Pons (tissue), 1 donor: ENCODE measurements at regions not wholly inside any gene's neighbourhood (a gene's known extent, or its start where the extent isn't known, plus 50 kb on each side); places are given as distances from the start of the nearest gene placed in this dataset.
A peak's percentile ranks its signal among the peaks of the same experiment; 100 is the strongest.

Source experiments
- DNase-seq: peaks from one replicate; pipeline ENCODE4 v3.0.0-alpha.2; 2016; ENCODE audit warnings: low spot score

DNA sequence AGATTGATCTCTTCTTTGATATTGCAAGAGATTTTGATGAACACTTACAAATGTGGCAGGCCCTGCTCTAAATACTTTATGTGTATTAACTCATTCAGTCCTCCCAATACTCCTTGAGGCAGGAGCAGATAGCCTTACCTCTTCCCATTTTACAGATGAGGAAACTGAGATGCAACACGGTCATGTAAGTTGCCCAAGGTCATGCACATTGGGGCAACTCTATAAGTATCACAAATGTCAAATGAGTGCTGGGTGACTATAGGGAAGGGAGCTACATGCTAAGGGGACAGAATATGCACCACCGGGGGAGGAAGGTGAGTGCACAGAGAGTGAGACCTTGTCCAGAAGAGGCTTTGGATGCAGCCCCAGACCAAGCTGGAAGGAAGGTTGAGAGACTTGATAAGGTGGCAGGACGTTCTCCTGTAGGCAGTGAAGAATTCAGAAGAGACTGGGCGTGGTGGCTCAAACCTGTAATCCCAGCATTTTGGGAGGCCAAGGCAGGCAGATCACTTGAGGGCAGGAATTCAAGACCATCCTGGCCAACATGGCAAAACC, 132.3 kb upstream of the PWP1 start:
- no peak for DNase-seq

DNA sequence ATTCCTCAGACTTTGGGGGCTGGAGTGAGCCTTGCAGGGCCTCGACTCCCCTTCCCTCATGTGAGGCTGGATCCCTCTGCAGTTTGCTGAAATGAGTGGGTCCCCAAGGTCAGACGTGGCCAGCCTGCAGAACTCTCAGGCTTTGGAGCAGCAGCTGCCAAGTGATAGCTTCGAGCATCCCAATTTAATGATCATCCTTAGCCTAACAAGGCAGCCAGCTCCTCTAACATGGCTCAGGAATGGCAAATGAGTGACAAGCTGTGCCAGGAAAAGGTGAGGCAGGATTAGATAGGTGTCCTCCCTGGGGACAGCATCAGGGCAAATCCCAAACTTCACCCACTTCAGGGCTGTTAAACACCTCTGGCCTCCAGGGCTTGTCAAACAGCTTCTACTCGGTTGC, 130.7 kb upstream of the PWP1 start:
- no peak for DNase-seq

DNA sequence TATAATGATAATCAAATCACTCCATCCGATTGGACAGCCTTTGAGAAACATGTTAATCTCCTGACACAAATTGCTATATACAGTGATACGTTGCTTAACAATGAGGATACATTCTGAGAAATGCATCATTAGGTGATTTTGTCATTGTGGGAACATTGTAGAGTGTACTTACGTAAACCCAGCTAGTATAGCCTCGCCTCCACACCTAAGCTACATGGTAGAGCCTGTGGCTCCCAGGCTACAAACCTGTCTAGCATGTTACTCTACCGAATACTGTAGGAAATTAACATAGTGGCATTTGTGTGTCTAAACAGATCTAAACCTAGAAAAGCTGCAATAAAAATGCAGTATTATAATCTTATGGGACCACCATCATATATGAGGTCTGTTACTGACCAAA, 128.6 kb upstream of the PWP1 start:
- no peak for DNase-seq

DNA sequence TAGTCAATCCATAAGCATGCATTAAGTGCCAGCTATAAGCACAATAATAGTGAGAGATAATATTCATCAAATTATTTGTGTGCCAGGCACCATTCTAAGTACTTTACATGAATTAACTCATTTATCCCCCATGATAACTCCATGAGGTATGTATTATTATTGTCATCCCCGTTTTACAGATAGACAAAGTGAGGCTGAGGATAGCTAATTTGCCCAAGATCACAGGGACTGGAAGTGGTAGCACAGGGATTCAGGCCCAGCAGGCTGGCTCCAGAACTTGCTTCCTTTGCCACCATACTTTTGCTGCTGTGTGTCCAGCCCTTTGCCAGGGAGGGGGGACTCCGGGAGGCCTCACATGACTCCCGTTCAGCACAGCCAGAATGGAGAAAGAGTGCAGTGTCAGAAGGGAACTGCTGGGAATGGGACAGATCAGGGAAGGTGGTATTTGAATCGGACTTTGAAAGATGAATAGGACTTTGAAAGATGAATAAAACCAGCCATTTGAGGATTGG, 128.0 kb upstream of the PWP1 start:
- no peak for DNase-seq

DNA sequence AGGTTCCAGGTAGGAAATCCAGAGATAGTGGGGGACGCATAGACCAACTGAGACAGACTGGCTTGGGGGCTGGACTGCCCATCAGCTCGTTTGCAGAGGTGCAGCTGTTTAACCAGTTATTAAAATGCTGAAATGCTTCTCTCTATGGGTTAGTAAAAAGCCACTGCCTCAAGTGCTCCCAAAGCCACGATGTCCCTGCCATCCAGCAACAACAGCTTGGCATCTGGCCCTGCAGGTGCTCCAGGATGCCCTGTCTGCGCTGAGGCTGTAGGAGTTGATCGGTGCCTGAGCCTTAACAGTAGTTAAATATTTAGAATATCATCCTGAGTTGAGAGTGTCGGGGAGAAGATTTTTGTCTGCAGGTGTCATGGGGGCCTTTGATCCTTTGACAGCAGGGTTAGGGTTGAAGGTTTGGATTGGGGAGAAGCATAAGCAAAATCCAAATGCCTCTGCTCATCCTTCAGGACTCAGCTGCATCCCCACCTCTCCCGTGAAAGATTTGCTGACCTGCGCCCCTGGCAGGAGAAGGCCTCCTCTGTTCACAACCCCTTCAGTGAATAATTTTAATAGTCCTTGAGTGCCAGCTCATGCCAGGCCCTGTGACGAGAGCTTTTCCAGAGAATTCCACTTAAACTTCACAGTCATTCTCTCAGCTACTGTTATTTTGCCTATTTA, 127.3 kb upstream of the PWP1 start:
- no peak for DNase-seq

DNA sequence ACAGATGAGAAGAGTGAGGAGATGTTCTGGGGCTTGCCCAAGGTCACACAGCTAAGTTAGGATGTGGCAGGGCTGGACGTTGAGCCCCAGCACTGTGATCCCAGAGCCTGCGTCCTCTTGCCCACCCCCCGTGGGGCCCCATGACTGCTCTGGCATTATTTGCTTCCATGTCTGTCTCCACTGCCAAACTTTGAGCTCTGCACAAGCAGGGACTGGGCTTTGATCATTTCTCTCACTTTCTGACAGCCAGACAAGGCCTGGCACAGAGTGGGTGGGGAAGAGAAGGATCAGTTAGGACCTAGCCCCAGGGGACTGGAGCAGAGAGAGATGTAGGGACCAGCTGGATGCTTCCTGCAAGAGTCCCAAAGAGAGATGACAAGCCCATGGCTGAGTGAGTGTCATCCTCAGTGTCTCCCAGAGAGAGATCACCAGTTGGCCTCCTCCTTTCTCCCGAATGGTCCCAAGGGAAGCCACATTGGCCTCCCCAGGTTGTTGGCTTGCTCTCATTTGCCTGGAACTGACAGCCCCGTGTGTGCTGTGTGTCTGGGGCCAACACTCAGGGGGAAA, 126.7 kb upstream of the PWP1 start:
- no peak for DNase-seq

DNA sequence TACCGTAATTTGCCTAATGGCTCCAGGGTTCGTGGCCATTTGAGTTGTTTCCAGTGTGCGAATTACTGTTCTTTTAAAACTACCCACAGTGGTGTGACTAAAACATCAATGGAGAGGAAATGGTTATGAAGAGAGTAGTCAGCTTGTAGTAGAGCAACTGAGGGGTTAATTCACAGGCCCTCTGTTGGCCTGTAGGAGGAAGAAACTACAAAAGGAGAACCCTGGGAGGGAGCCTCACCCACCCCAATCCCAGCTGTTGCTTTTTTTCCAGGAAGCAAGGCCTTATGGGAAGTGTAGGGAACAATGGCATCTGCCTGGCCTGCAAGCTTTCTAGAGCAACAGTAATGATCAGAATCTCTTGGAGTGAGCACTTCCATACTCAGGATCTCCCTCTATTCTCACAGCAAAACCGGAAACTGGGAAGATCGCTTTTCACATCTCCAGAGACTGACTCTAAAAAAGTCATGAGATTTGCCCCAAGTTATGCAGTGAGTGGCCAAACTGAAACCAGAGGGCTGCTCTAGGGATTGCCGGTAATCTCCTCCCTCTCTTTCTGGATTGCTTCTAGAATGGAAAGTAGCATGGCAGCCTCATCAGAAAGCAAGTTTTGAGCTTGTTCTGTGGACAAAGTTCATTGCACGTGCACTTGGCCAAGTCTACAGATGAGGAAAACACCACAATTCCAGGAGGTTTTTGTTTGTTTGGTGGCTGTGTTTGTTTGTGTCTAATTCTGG, 125.3 kb upstream of the PWP1 start:
- DNase-seq: no peak

DNA sequence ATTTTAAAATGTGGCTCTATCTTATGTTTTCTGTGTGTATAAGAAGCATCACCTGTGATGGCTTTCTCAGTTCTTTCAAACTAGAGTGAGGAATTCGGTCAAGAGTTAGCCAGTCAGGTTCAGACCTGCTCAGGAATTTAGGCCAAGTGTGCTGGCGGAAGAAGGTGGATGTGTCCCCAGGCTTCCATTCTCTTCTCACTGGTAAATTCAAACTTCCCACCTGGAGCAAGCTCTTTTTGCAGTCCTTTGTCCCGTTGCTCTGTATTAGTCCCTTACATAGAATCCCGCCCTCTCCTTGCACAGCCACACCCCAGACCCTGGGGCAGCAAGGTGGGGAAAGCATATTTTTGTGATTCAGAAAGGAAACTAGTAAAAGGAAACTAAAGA, 124.7 kb upstream of the PWP1 start:
- DNase-seq: no peak

DNA sequence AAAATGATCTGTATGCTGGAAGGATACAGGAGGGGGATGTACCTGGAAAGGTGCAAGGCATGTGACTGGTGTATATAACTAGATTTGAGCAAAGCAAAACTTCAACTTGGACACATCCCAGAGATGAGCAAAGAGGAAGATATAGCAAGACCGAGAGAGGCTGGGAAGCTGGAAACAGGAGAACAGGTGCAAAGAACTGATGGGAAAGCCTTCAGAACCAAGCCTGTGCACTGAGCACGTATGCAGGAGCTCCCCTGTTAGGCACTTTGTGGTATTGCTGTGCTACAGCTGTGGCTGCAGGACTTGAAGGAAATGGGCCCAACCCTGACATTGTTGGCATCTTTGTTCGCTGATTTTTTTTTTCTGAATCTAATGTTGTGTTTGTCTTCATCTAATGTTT, 120.7 kb upstream of the PWP1 start:
- no peak for DNase-seq

DNA sequence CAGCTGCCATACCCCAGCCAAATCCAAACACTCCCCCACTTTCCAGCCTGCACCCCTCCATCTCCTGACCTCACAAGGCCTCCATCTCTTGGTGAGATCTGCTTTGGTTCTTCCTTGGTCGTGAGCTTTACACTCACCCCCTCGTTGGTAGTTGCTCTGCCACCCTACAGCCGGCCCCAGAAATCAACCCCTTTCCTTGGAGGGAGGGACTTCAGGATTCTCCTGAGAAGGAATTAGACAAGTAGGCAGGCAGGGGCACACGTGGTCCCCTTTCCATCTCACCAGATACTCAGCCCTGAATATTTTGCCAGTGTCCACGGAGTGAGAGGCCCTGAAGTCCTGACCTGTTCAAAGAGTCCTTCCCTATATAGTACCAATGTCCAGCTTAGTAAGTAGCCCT, 120.0 kb upstream of the PWP1 start:
- no peak for DNase-seq

DNA sequence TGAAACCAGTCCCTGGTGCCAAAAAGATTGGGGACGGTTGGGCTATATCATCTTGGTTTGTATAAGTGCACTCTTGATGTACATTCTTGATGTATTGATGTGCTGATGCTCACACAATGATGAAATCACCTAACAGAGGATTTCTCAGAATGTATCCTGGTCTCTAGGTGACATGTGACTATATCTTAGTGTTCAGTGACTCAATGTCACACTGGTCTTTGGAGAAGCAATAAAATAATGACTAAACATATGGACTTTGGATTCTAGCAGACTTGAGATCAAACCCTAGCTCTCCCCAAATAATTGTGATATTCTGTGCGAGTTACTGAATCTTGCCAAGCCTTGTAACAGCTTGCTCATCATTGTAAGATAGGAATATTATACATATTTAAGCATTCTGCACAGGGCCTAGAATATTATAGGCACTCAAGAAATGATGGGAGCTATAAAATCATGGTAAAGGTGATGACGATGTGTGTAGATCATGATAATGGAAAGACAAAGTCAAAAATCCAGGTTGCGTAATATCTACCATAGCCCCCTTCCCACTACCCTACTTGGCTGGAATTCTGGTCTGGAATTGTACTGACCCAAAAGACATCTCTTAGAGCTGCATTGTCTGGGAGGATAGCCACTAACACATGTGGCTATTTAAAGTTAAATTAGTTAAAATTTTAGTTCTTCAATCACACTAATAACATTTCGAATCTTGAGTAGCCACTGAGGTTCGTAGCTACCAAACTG, 117.6 kb upstream of the PWP1 start:
- DNase-seq: no peak

DNA sequence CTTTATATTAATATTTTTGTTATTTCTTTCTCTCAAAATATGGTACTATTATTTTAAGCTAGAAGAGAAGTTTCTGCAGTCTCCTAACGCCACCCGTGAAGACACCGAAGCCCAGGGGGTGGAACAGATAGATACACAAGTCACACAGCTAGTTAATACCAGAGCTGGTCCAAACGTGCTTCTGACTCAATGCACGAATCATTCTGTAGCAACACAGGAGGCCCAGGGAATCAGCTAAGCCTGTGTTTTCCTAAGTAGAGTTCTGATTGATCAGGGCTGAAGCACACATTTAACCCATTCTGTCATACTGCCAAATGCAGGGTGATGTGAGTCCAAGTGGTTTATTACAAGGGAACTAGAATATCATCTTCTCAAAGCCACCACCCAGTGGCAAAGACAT, 116.9 kb upstream of the PWP1 start:
- no peak for DNase-seq

DNA sequence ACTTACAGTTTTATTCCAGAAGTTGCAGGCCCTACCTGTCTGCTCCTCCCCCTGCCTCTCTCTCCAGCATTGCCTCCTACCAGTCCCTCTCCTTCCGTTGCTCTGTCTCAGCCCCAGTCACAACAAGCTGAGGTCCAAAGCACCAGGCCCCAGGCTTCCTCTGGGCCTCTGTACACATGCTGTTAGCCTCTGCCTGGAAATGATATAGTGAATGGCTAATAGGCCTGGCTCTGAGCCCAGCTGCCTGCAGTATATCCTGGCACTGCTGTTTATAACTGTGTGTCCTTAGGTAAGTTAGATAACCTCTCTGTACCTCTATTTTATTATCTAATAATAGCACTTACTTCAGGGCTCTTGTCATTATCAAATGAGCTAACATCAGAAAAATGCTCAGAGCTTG, 114.9 kb upstream of the PWP1 start:
- no peak for DNase-seq

DNA sequence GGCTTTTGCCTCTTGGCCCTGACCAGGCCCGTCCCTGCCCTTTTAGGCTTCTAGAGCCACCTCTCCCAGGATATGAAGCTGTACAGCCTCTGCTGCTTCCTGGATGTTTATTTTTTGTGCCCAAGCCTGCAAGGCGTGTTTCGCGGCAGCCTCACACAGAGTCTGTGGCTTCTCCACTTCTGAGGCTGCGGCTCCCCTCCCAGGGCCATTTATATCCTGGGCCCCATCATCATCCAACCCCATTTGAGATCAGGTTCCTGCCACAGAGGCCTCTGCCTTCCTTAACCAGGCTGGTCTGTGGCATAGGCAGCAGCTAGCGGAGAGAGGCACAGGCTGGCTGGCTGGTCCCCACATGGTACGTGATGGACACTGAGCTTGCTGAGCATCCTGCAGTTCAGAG, 114.1 kb upstream of the PWP1 start:
- DNase-seq: no peak

DNA sequence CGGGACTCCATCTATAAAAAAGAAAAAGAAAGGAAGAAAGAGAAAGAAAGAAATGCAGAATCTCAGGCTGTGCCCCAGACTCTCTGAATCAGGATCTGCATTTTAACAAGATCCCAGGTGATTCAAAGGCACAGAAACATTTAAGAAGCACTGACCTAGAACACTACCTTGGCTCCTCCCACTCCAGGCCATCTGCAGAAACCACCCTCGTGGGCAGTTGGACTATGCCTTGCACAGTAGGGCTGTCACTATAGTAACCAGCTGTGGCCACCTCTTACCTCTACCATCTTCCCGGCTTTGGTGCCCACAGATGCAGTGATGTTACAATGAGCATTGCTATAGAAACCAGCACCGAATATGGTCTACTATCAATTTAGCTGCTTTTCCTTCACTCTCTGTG, 110.9 kb upstream of the PWP1 start:
- no peak for DNase-seq

DNA sequence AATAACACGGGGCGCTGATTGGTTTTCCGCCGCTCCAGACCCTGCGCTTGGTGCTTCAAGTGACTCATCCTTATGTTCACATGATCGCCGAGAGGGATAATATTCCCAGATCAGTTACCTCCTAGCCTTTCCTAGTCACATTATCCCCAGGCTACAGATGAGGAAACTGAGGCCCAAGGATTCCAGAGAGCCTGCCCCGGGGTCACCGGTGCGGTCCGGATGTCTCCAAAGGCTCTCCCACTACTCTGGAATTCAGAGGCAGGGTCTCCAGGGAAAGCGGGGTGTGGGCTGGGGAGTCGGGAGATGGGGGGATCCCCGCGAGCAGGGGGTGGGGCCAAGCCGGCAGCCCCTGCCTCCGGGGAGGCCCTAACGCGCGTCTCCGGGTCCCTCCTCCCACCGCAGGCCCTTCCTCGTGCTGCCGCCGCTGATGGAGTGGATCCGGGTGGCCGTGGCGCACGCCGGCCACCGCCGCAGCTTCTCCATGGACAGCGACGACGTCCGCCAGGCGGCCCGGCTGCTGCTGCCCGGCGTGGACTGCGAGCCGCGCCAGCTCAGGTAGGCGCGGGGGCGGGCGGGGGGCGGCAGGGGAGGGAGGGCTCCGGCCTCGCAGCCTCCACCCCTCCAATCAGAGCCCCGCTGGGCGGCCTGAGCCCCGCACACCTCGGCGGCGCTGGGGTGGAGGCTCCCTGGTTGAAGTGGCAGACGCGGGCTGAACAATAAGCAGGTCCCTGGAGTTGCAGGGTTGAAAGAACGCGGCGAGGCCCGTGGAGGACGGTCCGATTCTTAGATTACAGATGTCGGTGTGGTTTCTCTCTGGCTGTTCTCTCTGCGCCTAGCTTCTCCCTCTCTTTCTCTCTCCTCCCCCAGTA, 104.6 kb upstream of the PWP1 start:
- no peak for DNase-seq

DNA sequence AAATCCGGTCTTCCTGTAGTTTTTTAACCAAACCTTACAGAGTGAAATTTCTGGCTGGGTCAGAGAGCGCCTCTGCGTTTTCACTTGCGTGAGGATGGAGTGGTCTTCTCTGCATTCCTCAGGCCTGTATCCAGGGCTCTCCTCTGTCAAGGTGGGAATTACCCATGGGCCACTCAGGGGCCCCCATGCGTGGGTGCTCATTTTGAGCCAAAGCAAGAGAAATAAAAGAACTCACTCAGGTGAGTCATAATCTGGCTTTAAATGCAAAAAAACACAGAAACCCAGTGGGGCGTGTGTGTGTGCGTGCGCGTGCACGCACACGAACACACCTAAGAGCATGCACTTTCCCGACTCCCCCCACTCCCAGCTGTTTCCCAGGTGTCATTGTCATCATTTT, 104.0 kb upstream of the PWP1 start:
- DNase-seq: no peak

DNA sequence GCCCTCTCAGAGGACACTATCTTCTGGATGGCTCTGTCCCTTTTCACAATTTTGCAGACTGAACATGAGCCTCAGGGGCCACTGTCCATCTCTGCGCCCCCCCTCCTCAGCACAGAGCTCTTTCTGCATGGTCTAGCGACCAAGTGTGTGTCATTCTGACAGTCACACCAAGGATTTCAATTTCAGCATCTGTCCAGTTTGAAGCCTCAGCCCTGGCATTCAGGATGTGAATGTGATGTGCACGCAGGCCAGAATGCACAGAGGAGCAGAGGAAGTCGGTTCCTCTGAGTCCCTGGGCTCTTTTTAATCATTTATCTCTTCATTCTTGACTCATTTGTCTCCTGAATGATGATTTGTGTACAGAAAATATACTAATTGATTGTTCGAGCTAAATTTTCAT, 102.0 kb upstream of the PWP1 start:
- no peak for DNase-seq

DNA sequence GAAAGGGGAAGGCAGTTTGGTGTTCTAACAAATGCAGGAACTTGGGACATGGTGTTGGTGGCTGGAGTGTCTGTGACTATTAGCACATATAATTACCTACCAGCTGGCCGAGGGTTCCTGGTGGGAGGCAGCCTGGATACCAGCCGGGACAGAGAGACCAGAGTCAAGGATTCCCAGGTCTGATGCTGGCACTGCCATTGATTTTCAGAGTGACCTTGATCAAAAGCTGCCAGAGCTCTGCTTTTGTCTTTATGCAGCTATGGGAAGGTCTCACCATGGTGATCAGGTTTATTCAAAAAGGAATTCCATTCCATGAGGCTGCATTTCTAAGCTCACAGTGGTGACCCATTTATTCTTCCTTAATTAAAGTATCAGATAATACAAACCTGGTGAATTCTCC, 101.0 kb upstream of the PWP1 start:
- peak; percentile 22 for DNase-seq

DNA sequence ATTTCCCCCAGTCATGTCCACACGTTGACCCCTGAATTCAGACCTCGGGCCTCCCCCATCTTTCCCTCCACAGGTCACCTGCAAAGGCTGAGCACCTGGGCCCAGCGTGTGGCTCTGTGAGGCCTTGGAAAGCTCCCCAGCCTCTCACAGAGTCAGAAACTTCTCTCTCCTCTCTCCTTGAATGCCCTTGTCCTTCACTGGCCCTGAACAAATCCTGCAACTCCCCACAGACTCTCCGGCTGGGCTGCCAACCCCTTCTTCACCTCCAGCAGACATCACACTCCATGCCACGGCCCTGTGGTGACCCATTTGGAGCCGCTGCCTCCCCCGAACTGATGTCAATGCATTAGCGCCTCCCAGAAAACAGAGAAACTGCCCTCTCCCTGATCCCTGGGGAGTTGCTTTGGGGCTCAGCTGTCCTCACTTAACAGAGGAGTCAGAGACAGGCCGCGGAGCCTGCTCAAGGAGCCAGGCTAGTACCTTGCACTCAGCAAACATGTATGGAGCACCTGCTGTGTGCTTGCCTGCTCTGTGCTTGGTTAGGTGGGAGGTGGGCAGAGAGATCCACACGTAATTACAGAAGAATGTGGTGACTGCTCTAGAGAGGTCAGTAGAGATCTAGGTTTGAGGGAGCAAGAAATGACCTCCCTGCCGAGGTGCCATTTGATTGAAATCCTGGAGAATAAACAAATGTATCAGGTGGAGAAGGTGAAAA, 99.2 kb upstream of the PWP1 start:
- DNase-seq: no peak

DNA sequence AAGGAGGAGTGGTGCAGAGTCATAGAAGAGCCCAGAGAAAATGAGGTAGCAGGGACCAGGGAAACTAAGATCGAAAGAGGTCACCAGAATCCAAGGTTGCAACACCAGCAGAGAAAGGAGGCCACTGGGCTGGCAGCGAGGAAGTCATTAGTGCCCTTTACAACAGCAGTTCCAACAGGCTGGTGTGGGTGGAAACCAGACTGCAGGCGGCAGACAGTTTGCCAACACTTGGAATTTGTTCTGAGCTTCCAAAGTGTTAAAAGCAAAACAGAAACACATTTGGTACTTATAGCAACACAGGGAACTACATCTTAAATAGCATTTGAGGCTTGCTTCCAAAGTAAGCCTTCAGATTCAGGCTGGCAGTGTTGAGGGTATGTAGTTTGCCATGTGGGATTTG, 95.2 kb upstream of the PWP1 start:
- no peak for DNase-seq
